ENCODE measurements at regions not wholly inside any gene's neighbourhood (a gene's known extent, or its start where the extent isn't known, plus 50 kb on each side); places are given as distances from the start of the nearest gene placed in this dataset.
"Not testable (repeated sequence)": the region's sequence is repeated elsewhere in the genome, so short reads cannot be mapped to it uniquely, and the experiment has no call there.

DNA sequence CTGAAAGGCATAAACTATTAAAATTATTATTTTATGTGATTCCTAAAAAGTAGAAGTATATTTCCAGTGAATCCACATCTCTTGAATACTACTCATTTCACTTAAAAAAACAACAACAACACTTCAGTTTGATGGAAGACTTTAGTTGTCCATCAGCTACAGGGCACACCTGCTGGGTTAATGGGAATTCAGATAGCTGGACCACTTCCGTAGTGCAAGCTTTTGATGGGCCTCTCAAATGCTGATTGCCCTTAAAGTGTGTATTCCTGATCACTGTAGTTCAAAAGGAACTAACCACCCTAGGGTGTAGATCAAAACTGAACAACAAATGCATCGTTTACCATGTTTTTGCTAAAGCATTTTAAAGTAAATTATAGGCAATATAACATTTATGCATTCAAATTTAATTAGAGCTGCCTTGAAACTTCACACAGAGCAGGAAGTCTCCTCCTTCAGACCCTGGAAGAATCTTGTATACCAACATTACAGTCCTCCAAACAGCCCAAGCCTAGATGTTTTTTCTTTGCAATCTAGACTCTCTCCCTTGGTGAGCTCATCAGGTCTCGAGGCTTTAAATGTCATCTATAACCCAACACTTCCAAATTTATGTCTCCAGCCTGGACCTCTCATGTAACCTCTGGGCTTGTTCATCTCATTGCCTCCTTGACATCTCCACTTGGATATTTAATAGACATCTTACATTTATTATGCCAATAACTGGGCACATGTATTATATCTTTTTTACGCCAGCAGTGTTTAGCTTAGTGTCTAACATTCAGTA, 510.1 kb upstream of the SLC39A10 start:
- DNase-seq = peak; percentile 53

DNA sequence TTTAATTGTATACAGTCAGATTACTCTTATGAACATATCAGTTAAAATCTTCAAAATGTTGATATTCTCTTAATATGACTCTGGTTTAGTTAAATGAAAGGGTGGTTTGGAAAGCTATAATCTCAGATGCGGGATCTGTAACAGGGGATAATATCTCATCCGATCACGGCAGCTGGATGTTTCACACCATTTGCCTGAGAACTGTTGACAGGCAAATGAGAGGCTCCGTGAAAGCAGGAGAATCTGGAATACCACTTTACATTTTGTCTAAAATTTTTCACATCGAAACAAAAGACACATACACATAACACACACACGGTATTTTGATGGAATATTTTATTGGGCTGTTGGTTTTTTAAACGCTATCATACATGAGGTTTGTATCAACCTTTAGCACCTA, 518.6 kb upstream of the SLC39A10 start:
- no peak for DNase-seq

DNA sequence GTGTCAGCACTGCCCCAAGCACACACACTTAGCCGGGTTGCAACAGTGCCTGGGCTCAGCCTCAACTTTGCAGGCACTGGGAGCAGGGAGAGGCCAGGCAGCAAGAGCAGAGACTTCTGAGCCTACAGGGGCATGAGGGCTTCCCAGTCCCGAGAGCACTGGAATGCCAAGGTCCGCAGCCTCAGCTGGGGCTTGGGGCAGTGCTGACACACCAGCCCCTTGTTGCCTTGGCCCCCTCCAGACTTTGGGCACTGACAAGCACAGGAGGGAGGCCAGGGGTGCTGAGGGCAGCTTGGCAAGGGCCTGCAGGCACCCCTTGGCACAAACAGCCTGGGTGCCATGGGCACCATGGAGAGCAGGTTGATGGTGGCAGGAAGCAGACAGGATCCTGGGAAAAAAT, 531.1 kb upstream of the SLC39A10 start:
- not testable (repeated sequence) for DNase-seq

DNA sequence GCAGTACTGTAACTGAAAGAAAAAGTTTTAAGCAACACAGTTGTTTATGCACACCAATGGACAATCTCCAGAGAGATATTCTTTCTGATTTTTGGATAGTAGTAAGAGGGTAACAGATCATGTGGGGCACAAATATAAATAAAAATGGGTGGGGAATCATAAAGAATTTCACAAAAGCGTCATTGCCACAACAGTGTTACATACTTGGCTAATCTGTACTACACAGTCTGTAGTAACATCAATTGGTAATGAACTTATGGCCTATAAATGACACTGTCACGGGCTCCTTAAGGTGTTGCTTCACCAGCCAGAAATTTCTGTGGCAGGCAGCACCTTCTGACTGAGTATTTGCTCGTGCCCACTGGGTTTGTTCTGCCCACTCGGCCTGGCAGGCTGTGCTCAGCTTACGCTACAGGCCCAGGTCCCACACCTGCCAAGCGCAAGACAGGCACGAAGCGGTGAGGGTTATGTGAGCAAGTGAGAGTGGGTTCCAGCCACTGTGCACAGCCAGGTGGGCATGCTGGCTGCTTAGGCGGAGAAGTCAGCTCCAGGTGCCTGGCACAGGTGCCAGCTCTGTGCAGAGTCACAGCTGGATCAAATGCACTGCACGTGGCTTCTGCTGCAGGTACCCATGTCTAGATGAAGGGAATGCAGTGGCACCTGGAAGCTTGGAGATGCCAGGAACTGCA, 532.5 kb upstream of the SLC39A10 start:
- no peak for DNase-seq

DNA sequence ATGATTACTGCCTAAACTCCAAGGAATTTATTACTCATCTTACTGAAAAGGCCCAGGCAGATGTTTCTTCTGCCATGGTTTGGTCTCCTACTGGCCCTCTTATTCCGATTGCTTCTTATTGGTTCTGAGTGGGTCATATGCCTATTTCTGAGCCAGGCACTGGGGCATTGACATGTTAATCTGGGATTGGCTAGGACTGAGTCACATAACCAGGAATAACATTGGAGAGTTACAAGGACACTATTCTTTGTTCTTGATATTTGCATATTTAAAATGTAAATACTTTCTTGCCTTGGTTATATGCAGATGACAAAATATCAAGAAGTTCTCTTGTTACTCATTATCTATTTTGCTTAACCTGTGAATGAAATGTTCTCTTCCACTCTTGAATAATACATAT, 534.4 kb upstream of the SLC39A10 start:
- no peak for DNase-seq

DNA sequence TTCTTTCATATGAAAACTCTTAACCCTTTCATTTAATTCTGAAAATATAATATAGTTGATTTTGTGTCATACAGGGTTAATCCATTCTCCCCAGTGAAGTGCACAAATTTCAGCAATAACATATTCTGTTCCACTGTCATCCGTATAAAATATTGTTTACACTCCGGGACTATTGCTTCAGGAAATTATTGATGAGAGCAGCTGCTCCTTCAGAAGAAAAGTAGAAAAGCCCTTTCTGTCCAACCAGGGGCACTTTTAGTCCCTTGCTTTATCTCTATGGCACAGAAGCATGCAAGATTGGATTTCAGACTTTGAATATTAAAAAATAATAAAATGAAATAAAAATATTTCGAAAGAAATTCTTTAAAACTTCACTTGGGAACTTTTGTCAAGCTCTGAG, 535.7 kb upstream of the SLC39A10 start:
- no peak for DNase-seq

DNA sequence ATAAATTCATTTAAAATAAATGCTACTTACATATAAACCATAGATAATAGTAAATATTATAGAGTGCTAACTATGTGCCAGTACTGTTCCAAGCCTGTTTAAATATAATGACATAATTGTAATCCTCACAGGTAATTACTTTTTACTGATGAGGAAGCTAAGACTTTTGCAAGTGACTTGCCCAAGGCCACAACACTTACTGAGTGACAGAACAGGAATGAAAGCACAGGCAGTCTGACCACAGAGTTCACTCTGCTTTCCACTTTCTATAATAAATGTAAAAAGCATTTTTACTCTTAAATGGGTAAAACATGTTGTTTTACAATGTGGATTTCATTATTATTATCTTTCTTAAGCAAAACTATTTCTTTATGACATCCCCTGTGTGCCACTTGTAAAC, 537.8 kb upstream of the SLC39A10 start:
- DNase-seq = no peak

DNA sequence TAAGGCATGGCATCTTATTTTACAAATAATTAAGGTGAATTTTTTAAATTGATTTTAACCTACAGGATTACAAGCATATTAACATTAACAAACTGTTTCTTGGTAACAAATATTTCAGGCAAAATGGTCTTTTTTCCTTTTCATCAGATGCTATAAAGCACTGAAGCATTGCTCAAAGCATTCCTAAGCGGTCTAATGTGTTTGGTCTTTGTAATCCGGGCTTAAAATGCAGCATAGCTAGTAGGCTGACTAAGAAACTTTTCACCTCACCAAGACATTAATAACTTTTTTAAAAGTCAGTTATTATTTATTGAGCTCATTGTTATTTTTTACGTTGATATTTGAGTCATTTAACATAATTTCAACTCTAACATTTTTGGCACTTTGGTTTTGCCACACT, 538.8 kb upstream of the SLC39A10 start:
- DNase-seq = no peak

DNA sequence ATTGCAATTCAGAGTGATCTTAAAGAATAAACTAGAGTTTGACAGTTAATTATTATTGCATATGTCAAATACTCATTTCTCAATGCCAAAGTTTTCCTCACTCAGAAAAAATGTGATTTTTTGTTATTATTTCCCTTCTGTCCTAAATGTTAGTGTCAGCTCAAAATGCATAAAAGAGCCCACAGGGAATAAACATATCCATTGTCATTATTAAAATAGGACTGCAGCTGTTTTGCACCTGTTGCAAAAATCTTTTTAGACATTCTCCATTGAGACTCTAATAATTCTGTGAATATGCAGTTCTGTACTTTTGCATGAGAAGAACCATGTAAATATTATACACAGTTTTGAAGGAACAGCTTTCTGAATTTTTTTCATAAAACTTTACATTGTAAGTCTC, 540.0 kb upstream of the SLC39A10 start:
- DNase-seq = no peak

DNA sequence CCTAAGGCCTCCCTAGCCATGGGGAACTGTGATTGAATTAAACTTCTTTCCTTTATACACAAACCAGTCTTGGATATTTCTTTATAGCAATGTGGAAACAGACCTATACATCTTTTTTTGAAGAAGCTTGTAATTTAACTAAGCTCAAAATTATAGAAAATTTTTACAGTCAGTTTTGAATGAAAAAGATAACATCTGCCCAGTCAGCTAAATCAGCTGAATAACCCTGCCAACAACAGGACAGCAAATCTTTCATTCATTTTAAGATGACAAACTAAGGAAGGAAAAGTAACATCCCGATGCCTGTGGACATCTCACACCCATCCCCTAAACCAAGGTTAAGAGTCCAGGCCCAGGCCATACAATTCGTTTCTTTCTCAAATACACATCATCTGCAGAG, 541.3 kb upstream of the SLC39A10 start:
- no peak for DNase-seq

DNA sequence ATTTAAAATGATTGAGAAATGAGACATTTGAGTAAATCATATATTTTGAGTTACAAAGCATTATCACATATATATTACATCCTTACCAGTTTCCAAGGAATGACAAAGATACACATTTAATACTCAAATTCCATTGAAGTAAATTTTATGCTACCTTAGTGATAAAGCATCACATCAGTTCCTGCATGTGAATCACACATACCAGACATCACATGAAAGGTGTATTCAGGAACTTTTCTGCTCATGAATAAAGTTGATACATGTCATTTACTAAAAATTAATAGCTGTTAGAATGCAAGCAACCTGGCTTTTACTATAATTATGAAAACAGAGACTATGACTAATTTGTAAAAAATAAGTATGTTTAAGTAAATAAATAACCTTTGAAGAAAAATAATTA, 548.8 kb upstream of the SLC39A10 start:
- no peak for DNase-seq

DNA sequence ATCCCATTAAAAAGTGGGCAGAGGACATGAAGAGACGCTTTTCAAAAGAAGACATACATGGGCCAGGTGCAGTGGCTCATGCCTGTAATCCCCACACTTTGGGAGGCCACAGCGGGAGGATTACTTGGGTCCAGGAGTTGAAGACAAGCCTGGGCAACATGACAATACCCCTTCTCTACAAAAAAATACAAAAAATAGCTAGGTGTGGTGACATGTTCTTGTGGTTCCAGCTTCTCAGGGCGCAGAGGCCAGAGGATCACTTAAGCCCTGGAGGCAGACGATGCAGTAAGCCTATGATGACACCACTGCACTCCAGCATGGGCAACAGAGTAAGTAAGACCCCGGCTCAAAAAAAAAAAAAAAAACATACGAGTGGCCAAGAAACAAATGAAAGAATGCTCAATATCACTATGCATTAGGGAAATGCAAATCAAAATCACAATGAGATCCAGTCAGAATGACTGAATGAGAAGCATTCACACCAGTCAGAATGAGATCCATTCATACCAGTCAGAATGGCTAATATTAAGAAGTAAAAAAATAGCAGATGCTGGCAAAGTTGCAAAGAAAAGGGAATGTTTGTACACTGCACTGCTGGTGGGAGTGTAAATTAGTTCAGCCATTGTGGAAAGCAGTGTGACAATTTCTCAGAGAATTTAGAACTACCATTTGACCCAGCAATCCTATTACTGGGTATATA, 550.2 kb upstream of the SLC39A10 start:
- DNase-seq = no peak

DNA sequence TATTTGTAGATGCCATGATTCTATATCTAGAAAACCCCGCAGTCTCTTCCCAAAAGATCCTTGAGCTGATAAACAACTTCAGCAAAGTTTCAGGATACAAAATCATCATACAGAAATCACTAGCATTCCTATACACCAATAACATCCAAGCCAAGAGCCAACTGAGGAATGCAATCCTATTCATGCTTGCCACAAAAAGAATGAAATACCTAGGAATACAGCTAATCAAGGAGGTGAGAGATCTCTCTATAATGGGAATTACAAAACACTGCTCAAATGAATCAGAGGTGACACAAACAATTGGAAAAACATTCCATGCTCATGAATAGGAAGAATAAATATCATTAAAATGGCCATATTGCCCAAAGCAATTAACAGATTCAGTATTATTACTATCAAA, 551.4 kb upstream of the SLC39A10 start:
- no peak for DNase-seq

DNA sequence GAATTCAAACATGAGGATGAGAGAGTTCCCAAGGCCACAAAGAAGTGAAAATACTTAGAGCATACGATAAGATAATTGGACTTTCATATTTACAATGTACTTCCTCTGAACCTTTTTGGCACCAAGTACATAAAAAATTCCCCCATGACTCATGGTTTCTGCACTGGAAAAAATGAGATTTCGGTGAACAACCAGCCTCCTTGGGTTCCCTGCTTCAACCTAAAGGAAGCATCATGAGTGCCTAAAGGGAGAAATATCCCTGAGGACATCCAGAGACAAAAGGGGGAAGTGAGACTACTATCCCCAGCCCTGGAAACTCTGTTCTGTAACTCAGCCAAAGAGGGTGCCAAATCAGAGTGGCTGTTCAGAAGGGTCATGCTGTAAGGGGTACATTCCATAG, 562.7 kb upstream of the SLC39A10 start:
- DNase-seq = no peak

DNA sequence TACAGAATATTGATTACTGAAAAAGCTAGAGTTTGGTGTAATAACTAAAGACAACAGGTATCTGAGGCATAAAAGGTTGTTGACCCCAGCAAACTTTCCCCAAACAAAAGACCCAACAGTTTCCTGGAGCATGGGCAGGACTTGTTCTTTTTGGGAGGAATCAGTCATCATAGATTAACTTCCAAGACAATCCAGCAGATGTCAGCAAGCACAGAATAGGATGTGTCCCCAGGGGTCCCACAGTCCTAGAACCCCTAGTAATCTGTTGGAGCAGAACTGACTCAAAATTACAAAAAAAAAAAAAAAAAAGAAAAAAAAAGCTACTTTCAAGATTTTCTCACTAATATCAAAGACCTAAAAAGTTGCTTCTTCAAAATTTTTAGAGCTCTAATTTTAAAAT, 564.7 kb upstream of the SLC39A10 start:
- DNase-seq = no peak

DNA sequence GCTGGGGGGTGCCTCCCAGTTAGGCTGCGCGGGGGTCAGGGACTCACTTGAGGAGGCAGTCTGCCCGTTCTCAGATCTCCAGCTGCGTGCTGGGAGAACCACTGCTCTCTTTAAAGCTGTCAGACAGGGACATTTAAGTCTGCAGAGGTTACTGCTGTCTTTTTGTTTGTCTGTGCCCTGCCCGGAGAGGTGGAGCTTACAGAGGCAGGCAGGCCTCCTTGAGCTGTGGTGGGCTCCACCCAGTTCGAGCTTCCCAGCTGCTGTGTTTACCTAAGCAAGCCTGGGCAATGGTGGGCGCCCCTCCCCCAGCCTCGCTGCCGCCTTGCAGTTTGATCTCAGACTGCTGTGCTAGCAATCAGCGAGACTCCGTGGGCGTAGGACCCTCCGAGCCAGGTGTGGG, 584.2 kb upstream of the SLC39A10 start:
- not testable (repeated sequence) for DNase-seq

DNA sequence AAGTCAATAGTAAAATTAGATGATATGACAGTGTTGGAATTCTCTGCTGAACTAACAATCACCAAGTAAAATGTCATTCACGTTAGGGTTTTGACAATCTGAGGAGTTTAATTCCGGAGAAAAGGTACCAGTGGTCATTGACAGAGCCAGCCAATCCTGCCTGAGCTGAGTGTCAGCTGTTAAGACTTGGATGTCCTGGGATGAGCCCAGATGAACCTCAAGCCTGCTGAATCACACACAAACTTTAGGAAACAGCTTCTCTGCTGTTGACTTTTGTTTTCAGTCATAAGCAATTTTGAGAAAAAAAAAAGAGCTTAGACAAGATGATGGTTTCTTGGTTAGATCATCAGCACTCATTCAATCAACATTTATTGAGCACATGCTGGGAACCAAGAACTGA, 600.0 kb upstream of the SLC39A10 start:
- no peak for DNase-seq

DNA sequence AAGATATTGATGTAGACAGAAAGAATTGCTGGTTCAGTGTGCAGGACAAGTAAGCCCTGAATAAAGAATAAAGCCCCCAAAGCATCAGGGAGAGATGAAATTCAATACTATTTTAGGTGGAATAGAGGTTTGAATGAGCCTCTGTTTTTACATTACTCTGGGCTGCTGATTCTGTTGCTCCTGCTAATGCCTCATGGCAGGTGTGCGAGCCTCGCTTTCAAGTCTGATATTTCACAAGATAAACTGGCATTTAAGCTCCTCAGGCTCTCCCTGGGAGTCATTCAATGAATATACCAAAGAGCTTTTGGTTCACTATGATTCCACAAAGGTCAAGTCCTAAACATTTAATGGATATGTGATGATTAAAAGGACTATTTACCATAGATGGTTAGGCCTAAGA, 601.0 kb upstream of the SLC39A10 start:
- DNase-seq = no peak

DNA sequence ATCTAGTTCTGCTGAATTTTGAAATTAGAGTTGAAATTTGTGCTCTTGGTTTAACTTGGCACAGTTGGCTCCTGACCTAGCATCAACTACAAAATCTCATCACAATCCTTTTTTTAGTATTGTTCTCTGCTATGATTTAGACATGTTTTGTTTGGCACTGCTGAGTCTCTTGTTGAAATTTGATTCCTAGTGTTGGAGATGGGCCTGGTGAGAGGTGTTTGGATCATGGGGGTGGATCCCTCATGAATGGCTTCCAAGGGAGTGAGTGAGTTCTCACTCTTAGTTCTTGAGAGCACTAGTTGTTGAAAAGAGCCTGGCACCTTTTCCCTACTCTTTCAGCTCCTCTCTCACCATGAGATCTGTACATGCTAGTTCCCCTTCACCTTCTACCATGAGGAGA, 605.6 kb upstream of the SLC39A10 start:
- no peak for DNase-seq

DNA sequence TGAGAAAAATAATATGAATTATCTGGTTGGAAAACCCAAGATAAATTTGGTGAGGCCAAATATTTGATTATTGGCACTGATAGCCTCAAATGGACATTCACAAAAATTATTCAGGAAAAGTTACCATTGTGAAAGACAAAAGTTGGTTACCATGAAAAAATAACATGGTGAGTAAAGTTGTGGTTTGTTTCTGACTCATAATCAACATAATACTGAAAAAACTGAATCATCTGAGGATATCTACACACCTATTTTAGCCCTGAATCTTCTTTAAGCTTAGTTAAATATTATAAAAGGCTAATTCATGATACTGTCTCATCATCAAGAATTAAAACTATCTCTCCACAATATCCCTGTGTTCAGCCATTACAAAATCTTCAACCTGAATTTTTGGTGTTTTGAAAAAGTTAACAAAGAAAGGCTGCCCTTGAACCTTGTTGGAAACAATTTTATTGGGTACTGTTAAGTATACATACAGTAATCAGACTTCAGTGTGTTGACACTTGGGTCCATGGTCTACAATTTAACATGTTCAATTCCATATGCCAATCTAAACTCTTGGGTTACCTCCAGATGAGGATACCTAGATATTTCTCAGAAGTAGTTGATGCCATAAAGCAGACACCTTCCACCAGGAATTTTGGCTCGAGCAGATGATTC, 607.5 kb upstream of the SLC39A10 start:
- no peak for DNase-seq

DNA sequence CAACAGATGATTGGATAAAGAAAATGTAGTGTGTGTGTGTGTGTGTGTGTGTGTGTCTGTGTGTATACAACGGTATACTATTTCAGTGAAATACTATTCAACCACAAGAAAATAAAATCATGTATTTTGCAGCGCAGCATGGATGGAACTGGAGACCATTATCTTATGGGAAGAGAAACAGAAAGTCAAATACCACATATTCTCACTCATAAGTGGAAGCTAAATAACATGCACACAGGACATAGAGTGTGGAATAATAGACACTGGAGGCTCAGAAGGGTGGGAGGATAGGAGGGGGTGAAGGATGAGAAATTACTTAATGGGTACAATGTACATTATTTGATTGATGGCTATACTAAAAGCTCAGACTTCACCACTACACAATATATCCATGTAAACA, 609.1 kb upstream of the SLC39A10 start:
- no peak for DNase-seq

DNA sequence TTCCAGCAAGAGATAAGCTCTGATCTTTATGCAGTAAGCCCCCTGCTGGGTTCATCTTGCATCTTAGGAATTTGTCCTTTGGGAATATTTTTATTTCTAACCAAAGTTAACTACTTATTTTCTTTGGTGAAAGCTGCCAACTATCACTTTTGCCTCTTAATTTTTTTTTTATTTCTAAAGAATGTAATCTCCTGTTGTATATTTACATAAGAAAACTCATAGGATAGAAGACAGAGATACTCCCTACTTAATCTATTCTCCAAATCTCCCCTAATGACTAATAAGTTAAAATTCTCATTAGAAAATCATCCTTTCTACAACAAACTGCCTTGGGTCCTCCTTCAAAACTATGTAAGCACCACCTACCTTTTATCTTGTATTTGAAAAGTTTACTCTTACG, 612.2 kb upstream of the SLC39A10 start:
- no peak for DNase-seq

DNA sequence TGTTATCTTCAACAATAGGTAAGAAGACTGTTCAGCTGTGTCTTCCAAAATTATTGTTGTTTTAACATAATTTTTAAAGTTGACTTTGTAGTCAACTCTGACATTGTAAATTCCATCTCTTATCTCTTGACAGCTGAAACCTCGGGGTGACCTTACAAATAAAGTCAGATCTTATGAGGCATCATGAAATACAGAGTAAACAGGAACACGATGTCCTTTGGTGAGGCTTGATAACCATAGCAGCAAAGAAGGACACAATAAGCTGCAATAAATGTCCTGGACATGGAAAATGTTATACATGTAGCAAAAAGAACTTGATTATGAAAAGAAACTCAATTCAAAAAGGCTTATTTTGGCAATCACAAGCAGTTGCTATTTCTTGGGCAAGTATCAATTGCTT, 618.9 kb upstream of the SLC39A10 start:
- no peak for DNase-seq

DNA sequence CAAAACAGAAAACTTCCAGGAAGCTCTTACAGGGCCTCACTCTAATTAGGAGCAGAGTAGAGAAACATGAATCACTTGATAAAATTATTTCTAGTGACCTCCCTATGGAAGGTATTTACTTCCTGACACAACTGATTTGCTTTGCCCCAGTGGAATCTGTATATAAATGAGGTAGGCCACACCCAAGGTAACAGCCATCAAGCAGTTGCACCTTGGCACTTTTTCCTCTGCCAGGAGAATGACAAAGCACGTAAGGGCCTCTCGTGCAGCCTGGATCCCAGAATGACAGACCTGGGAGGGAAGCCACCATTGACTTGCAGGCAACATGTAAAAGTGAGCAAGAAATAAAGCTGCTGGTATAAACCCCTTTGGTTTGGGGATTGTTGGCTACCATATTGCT, 620.0 kb upstream of the SLC39A10 start:
- no peak for DNase-seq
